Mesothelial cell of epicardium (in vitro differentiated cells): ENCODE measurements at regions not wholly inside any gene's neighbourhood (a gene's known extent, or its start where the extent isn't known, plus 50 kb on each side); places are given as distances from the start of the nearest gene placed in this dataset.

Source experiments
- DNase-seq, 2 experiments: peaks; one replicate each; pipeline ENCODE4 v3.0.0; 2021; ENCODE audit warnings: low spot score in 2 of 2; ENCODE audit not compliant: unreplicated experiment in 2 of 2
- H3K27ac Mint-ChIP-seq: 2 replicates; pipeline ENCODE4 v1.8.0; 2021; ENCODE audit warnings: mixed read lengths
- H3K27me3 Mint-ChIP-seq: 2 replicates; pipeline ENCODE4 v1.8.0; 2021; ENCODE audit warnings: low read depth, mixed read lengths
- H3K36me3 Mint-ChIP-seq: 2 replicates; pipeline ENCODE4 v1.8.0; 2021; ENCODE audit warnings: mixed read lengths
- H3K4me1 Mint-ChIP-seq: 2 replicates; pipeline ENCODE4 v1.8.0; 2021; ENCODE audit warnings: mixed read lengths
- H3K4me3 Mint-ChIP-seq: 2 replicates; pipeline ENCODE4 v1.8.0; 2021; ENCODE audit warnings: mild to moderate bottlenecking, moderate library complexity, mixed read lengths
- H3K9me3 Mint-ChIP-seq: 2 replicates; pipeline ENCODE4 v1.8.0; 2021; ENCODE audit warnings: mixed read lengths
- CTCF ChIP-seq: fragments of 200-600 bp; sonication (generic); IDR thresholded peaks from one replicate; pipeline ENCODE4 v1.5.0; 2021; ENCODE audit warnings: antibody characterized with exemption; ENCODE audit not compliant: unreplicated experiment

DNA sequence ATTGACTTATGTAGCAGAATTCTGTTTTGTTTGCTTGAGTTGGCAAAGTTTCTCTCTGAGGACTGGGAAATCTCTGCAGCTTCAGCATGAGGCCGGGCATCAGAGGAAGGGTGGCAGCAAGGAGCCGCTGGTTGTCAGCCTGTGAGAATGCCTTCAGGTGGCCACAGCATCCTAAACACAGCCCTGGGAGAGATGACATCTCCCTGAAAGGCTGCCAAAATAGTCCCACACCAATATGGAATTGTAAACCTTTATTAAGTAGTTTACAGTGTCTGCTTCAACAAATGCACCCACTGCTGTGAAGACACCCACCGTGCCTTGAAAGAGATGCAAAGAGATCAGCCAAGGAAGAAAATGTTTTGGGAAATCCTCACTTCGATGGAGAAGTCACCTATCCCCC is 609.7 kb upstream of the ARRDC4 start:
- no peak for TF ChIP-seq CTCF
- Mint-ChIP-seq H3K4me3 (no peak overlapping the region), H3K36me3 (peaks cover 10% of the 10 kb centered on the region), H3K27ac (no peak overlapping the region), H3K4me1 (no peaks in the 10 kb centered on the region), H3K9me3 (peaks cover 11% of the 10 kb centered on the region), H3K27me3 (no peaks in the 10 kb centered on the region)
- DNase-seq = no peak

DNA sequence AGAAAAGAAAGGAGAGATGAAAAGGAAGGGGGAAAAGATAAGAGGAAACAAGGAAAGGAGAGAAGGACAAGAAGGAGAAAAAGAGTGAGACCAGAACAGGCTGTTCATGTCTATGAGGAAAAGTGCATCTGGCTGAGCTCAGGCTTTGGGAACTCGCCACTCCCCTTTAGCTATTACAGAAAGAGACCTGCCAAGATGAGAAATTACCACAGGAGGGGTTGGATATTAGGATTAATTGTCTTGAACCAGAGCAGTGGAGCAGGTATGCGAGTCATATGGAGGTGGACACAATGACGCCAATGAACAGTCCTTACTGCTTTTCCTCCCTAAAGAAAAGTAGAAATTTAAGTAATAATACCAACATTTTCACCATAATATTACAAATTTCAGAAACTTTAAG is 577.0 kb upstream of the ARRDC4 start:
- DNase-seq = no peak
- Mint-ChIP-seq H3K9me3 (no peaks in the 10 kb centered on the region), H3K27me3 (no peaks in the 10 kb centered on the region), H3K36me3 (no peaks in the 10 kb centered on the region), H3K4me1 (peaks cover 10% of the 10 kb centered on the region), H3K4me3 (no peak overlapping the region), H3K27ac (no peak overlapping the region)
- TF ChIP-seq CTCF = no peak

GRCh38 chr15:97386940-97387339 is 573.6 kb upstream of the ARRDC4 start:
- DNase-seq = no peak
- Mint-ChIP-seq H3K4me1 (peaks cover 10% of the 10 kb centered on the region), H3K27me3 (no peaks in the 10 kb centered on the region), H3K36me3 (no peaks in the 10 kb centered on the region), H3K9me3 (no peaks in the 10 kb centered on the region), H3K4me3 (no peak overlapping the region), H3K27ac (no peak overlapping the region)
- TF ChIP-seq CTCF = no peak

GRCh38 chr15:97401195-97401594 is 559.3 kb upstream of the ARRDC4 start:
- DNase-seq = no peak
- Mint-ChIP-seq H3K27me3 (no peaks in the 10 kb centered on the region), H3K4me1 (peaks cover 6% of the 10 kb centered on the region), H3K36me3 (no peaks in the 10 kb centered on the region), H3K27ac (no peak overlapping the region), H3K9me3 (no peaks in the 10 kb centered on the region), H3K4me3 (no peak overlapping the region)
- TF ChIP-seq CTCF = no peak

GRCh38 chr15:97401970-97402369 is 558.5 kb upstream of the ARRDC4 start:
- Mint-ChIP-seq H3K27ac (no peak overlapping the region), H3K36me3 (no peaks in the 10 kb centered on the region), H3K4me1 (peaks cover 4% of the 10 kb centered on the region), H3K4me3 (no peak overlapping the region), H3K27me3 (no peaks in the 10 kb centered on the region), H3K9me3 (no peaks in the 10 kb centered on the region)
- no peak for DNase-seq
- TF ChIP-seq CTCF = no peak

DNA sequence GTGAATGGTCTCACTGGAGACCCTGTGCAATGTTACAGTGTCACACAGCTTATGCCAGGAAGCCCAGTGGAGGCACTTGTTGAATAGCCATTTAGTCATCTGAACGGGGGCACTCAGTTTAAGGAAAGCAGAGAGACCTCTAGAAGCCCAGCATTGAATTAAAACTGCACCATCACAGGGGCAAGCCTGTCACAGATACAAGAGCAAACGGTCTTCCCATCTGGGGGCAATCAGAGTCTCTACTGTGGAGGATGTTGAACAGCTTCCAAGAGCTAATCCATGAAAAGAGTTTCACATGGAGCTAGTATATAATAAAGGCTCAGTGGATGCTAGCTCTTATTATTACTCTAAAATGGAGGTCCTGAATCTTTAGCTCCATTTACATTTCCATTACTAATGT is 553.7 kb upstream of the ARRDC4 start:
- no peaks in the 10 kb centered on the region for H3K27me3 Mint-ChIP-seq
- DNase-seq = no peak
- no peaks in the 10 kb centered on the region for H3K36me3 Mint-ChIP-seq
- no peak overlapping the region for H3K27ac Mint-ChIP-seq
- no peaks in the 10 kb centered on the region for H3K9me3 Mint-ChIP-seq
- no peak overlapping the region for H3K4me3 Mint-ChIP-seq
- TF ChIP-seq CTCF = no peak
- peaks cover 9% of the 10 kb centered on the region for H3K4me1 Mint-ChIP-seq
